Natural killer cell (primary cell): ENCODE measurements at regions not wholly inside any gene's neighbourhood (a gene's known extent, or its start where the extent isn't known, plus 50 kb on each side); places are given as distances from the start of the nearest gene placed in this dataset.

Experiments used
- ATAC-seq, 3 donors: fragments of 150-1000 bp in 2 of 3; fragments of 200-7000 bp in 1 of 3; cut with Tn5 transposase; 1 replicate in 1 of 3; 2 replicates in 2 of 3; pipeline ENCODE4 v1.10.0; 2021; ENCODE audit warnings: mild to moderate bottlenecking in 2 of 3, moderate library complexity in 2 of 3
- DNase-seq, 2 donors: peaks; one replicate each; pipeline versions ENCODE4 v3.0.0 to v3.0.0-alpha.2; 2013 to 2021; ENCODE audit warnings: mixed read lengths in 1 of 2
- H3K27ac ChIP-seq: one replicate; pipeline ENCODE4 v1.5.1; 2013; ENCODE audit warnings: mild to moderate bottlenecking, low read length
- H3K27me3 ChIP-seq: one replicate; pipeline ENCODE4 v1.6.1; 2013; ENCODE audit warnings: low read length; ENCODE audit not compliant: control insufficient read depth, insufficient read depth
- H3K36me3 ChIP-seq: one replicate; pipeline ENCODE4 v1.6.1; 2013; ENCODE audit warnings: low read length; ENCODE audit not compliant: control insufficient read depth, insufficient read depth
- H3K4me1 ChIP-seq: one replicate; pipeline ENCODE4 v1.6.1; 2013; ENCODE audit warnings: low read length; ENCODE audit not compliant: control insufficient read depth, insufficient read depth
- H3K4me3 ChIP-seq: one replicate; pipeline ENCODE4 v1.5.1; 2013; ENCODE audit warnings: low read length
- H3K9me3 ChIP-seq: one replicate; pipeline ENCODE4 v1.6.1; 2013; ENCODE audit warnings: low read length; ENCODE audit not compliant: control insufficient read depth, insufficient read depth
- H3K27ac Mint-ChIP-seq, 2 donors: one replicate each; pipeline ENCODE4 v1.8.0; 2022; ENCODE audit warnings: mild to moderate bottlenecking in 2 of 2, mixed read lengths in 2 of 2, moderate library complexity in 1 of 2
- H3K27me3 Mint-ChIP-seq, 2 donors: one replicate each; pipeline ENCODE4 v1.8.0; 2022; ENCODE audit warnings: low read depth in 2 of 2, mixed read lengths in 2 of 2
- H3K36me3 Mint-ChIP-seq: one replicate; pipeline ENCODE4 v1.8.0; 2022; ENCODE audit warnings: mixed read lengths
- H3K4me1 Mint-ChIP-seq, 2 donors: one replicate each; pipeline ENCODE4 v1.8.0; 2022; ENCODE audit warnings: mixed read lengths in 2 of 2
- H3K4me3 Mint-ChIP-seq: one replicate; pipeline ENCODE4 v1.8.0; 2022; ENCODE audit warnings: mild to moderate bottlenecking, moderate library complexity, mixed read lengths
- H3K9me3 Mint-ChIP-seq, 2 donors: one replicate each; pipeline ENCODE4 v1.8.0; 2022; ENCODE audit warnings: mixed read lengths in 2 of 2
- WGBS: methylation state at CpG from one replicate; pipeline ENCODE4 v1.1.7; 2013; ENCODE audit warnings: missing lambda C conversion rate; ENCODE audit not compliant: insufficient coverage; 5-methylcytosine and 5-hydroxymethylcytosine counted together
- intact Hi-C: fragments of 100-400 bp; cut with micrococcal nuclease; formaldehyde crosslinking; loops from one replicate; pipeline ENCODE4 v1.14.2; 2022
- TF ChIP-seq, protein P1 (sequence below): fragments of 200-600 bp; IDR thresholded peaks from one replicate; pipeline ENCODE4 v1.8.0; 2022; ENCODE audit warnings: antibody characterized with exemption

DNA sequence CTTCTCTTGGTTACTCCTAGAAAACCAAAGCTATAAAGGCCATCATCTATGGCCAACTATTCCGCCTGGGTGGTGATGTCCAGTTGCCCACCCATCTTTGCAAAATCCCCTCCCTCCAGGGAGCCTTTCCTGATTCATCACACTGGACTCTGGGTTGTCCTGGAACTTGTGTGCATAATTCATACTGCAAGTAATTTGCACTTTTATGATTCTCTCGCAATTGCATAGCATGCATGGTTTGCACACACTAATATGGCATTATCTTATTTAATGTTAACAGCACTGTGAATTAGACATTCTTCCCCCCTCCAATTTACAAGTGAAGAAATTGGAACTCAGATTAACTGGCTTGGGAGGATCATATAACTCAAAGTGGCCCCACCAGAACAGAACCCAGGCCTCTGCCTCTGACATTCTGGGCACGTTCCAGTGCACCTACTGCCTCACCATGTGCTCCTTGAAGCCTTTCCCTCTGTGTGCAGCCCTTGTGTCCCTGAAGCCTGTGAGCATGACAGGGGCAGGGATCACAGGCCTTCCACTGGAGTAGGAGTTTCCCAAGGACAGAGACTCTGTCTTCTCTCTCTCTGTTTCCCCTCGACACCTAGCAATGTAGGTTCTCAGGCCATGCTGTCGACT is 98.9 kb upstream of the IPO9 start:
- ATAC-seq (no peak), DNase-seq (no peak)
- no peak overlapping the region for H3K27ac ChIP-seq
- H3K27me3 ChIP-seq: no peaks in the 10 kb centered on the region
- no peaks in the 10 kb centered on the region for H3K36me3 ChIP-seq
- no peaks in the 10 kb centered on the region for H3K9me3 ChIP-seq
- TF ChIP-seq, protein P1, sequence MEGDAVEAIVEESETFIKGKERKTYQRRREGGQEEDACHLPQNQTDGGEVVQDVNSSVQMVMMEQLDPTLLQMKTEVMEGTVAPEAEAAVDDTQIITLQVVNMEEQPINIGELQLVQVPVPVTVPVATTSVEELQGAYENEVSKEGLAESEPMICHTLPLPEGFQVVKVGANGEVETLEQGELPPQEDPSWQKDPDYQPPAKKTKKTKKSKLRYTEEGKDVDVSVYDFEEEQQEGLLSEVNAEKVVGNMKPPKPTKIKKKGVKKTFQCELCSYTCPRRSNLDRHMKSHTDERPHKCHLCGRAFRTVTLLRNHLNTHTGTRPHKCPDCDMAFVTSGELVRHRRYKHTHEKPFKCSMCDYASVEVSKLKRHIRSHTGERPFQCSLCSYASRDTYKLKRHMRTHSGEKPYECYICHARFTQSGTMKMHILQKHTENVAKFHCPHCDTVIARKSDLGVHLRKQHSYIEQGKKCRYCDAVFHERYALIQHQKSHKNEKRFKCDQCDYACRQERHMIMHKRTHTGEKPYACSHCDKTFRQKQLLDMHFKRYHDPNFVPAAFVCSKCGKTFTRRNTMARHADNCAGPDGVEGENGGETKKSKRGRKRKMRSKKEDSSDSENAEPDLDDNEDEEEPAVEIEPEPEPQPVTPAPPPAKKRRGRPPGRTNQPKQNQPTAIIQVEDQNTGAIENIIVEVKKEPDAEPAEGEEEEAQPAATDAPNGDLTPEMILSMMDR: no peak
- Mint-ChIP-seq H3K4me1 (no peaks in the 10 kb centered on the region), H3K27ac (no peak overlapping the region), H3K27me3 (peaks cover 7 to 24% of the 10 kb centered on the region in 2 donors), H3K4me3 (no peak overlapping the region), H3K9me3 (no peaks in the 10 kb centered on the region), H3K36me3 (no peaks in the 10 kb centered on the region)
- WGBS: 94% methylated on average over 5 of the region's 5 CpGs
- intact Hi-C loops: no loop called here
- H3K4me3 ChIP-seq: no peak overlapping the region
- no peaks in the 10 kb centered on the region for H3K4me1 ChIP-seq

DNA sequence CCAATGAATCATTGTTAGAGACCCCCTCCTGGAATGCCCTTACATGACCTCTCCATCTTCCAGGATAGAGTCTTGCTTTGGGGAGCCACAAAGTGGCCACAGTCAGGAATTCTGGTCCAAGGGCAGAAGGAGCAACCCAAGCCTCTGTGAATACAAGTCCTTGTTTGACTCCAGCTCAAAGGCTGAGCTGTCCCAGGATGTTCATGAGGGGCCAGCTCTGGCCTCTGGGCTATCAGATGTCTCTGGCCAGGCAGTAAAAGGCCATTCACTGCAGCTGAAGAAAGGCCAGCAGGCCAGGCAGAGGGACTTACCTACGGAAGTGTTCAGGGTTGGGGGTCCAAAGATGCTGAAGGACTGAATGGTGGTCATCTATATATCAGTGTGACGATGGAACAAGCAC is 98.3 kb upstream of the IPO9 start:
- TF ChIP-seq, protein P1: no peak
- peaks cover 7 to 24% of the 10 kb centered on the region in 2 donors for H3K27me3 Mint-ChIP-seq
- H3K27ac Mint-ChIP-seq: no peak overlapping the region
- ATAC-seq (no peak), DNase-seq (no peak)
- Histone ChIP-seq H3K4me3 (no peak overlapping the region), H3K4me1 (no peaks in the 10 kb centered on the region), H3K36me3 (no peaks in the 10 kb centered on the region), H3K9me3 (no peaks in the 10 kb centered on the region), H3K27ac (no peak overlapping the region), H3K27me3 (no peaks in the 10 kb centered on the region)
- intact Hi-C loops: no loop called here
- H3K4me1 Mint-ChIP-seq: no peaks in the 10 kb centered on the region
- H3K4me3 Mint-ChIP-seq: no peak overlapping the region
- WGBS: 48% methylated on average over 2 of the region's 2 CpGs
- H3K36me3 Mint-ChIP-seq: no peaks in the 10 kb centered on the region
- no peaks in the 10 kb centered on the region for H3K9me3 Mint-ChIP-seq

DNA sequence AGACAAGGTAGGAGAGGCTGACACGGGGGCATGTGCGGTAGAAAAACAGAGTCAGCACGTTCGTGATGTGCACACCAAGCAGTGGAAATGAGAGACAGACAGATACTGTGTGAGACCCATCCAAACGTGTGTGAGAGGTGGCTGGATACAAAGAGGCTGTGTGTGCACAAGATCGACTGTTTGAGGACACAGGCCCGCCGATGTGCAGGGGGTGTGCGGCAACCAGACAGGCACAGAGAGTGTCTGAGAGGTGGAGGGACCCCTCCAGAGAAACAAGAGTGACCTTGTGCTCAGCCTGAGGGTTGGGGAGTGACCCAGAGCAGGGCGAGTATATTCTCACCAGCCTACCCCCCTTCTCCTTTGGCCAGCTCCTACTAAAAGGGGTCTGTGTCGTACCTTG is 97.8 kb upstream of the IPO9 start:
- 83% methylated on average over 11 of the region's 11 CpGs for WGBS
- intact Hi-C loops: no loop called here
- Histone ChIP-seq H3K4me1 (no peaks in the 10 kb centered on the region), H3K9me3 (no peaks in the 10 kb centered on the region), H3K27ac (no peak overlapping the region), H3K4me3 (no peak overlapping the region), H3K36me3 (no peaks in the 10 kb centered on the region), H3K27me3 (no peaks in the 10 kb centered on the region)
- peaks cover 7 to 24% of the 10 kb centered on the region in 2 donors for H3K27me3 Mint-ChIP-seq
- no peaks in the 10 kb centered on the region for H3K9me3 Mint-ChIP-seq
- DNase-seq (no peak), ATAC-seq (no peak)
- H3K36me3 Mint-ChIP-seq: no peaks in the 10 kb centered on the region
- no peaks in the 10 kb centered on the region for H3K4me1 Mint-ChIP-seq
- TF ChIP-seq, protein P1: no peak
- H3K27ac Mint-ChIP-seq: no peak overlapping the region
- no peak overlapping the region for H3K4me3 Mint-ChIP-seq

DNA sequence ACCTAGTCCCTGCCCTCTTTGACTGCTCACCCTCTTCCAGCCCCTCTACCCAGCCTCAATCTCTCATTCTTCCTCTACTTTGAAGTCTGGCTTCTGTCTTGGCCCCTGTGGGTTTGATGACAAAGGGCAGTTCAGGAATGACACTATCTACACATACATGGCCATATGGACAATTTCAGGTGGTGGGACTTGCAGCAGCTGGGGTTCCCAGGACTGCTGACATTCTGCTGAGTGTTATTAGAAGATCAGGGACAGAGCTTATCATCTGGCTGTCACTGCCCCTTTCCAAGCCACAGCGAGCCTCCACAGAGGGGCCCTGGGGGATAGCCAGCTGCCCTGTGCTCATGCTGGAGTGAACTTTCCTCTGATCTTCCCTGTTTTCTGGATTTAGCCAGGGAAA is 97.4 kb upstream of the IPO9 start:
- DNase-seq (no peak), ATAC-seq (no peak)
- Mint-ChIP-seq H3K27me3 (peaks cover 7 to 23% of the 10 kb centered on the region in 2 donors), H3K4me3 (no peak overlapping the region), H3K4me1 (no peaks in the 10 kb centered on the region), H3K36me3 (no peaks in the 10 kb centered on the region), H3K27ac (no peak overlapping the region), H3K9me3 (no peaks in the 10 kb centered on the region)
- Histone ChIP-seq H3K36me3 (no peaks in the 10 kb centered on the region), H3K9me3 (no peaks in the 10 kb centered on the region), H3K4me3 (no peak overlapping the region), H3K27ac (no peak overlapping the region), H3K4me1 (no peaks in the 10 kb centered on the region), H3K27me3 (no peaks in the 10 kb centered on the region)
- intact Hi-C loops: no loop called here
- WGBS: 76% methylated on average over 1 of the region's 1 CpG
- TF ChIP-seq, protein P1: no peak
